Stomach (tissue), 4 donors: ENCODE measurements at regions not wholly inside any gene's neighbourhood (a gene's known extent, or its start where the extent isn't known, plus 50 kb on each side); places are given as distances from the start of the nearest gene placed in this dataset.
A peak's percentile ranks its signal among the peaks of the same experiment; 100 is the strongest.

Source experiments
- CTCF ChIP-seq, 7 experiments: fragments of 450-650 bp in 4 of 7; fragments of 200-600 bp in 3 of 7; sonication (generic) in 3 of 7; IDR thresholded peaks; one replicate each; pipeline ENCODE4 v1.5.1; 2016 to 2019; ENCODE audit warnings: antibody characterized with exemption in 7 of 7, control low read depth in 2 of 7, mild to moderate bottlenecking in 1 of 7
- POLR2AphosphoS5 ChIP-seq, 3 donors: sonication (generic); formaldehyde crosslinking; IDR thresholded peaks; one replicate each; pipeline ENCODE4 v1.6.1; 2016; ENCODE audit warnings: antibody characterized with exemption in 3 of 3

- peak in 3 of 7 experiments; percentile 44 to 57 (median 50) for TF ChIP-seq CTCF (IDR thresholded peaks at IDR 0.05)
- no peak for TF ChIP-seq POLR2AphosphoS5 (IDR thresholded peaks at IDR 0.05)
Measured at GRCh38 chr13:33931397-33932311, 113.7 kb downstream of the RFC3 start.
